ENCODE measurements at regions not wholly inside any gene's neighbourhood (a gene's known extent, or its start where the extent isn't known, plus 50 kb on each side); places are given as distances from the start of the nearest gene placed in this dataset.
"Not testable (repeated sequence)": the region's sequence is repeated elsewhere in the genome, so short reads cannot be mapped to it uniquely, and the experiment has no call there.

GRCh38 chr4:89493367-89493766 lies 185.8 kb upstream of the GPRIN3 start:
- Mint-ChIP-seq H3K4me3 (no peak overlapping the region), H3K27me3 (no peaks in the 10 kb centered on the region), H3K36me3 (ENCODE audit: low read depth) (no peaks in the 10 kb centered on the region), H3K27ac (no peak overlapping the region), H3K4me1 (no peaks in the 10 kb centered on the region)
- ATAC-seq (no peak), DNase-seq (no peak)
- H3K9me3 ChIP-seq (ENCODE audit: control insufficient read depth, low read length, poor library complexity, severe bottlenecking) = no peaks in the 10 kb centered on the region

DNA sequence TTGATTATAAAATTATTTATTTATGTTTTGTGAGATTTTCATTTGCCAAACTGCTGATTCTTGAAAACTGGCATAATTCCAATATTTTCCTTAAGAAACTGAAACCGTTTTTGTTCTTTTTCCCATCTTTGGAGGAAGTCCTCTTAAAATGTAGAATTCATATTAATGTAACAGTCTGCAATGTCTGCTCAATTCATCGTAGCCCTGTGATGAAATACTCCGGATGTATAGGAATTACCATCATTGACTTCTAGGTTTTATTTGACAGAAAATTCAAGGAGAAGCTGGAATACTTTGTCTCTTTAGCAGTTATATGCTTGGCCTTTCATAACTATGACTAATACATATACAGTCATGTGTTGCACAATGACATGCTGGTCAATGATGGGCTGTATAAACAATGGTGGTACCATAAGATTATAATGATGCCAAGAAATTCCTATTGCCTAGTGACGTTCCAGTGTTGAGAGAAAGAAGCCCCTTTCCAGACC lies 185.0 kb upstream of the GPRIN3 start:
- no peak for ATAC-seq
- no peaks in the 10 kb centered on the region for H3K9me3 ChIP-seq (ENCODE audit: control insufficient read depth, low read length, poor library complexity, severe bottlenecking)
- Mint-ChIP-seq H3K27me3 (no peaks in the 10 kb centered on the region), H3K27ac (no peak overlapping the region), H3K4me1 (no peaks in the 10 kb centered on the region), H3K4me3 (no peak overlapping the region), H3K36me3 (ENCODE audit: low read depth) (no peaks in the 10 kb centered on the region)
- no peak for DNase-seq

DNA sequence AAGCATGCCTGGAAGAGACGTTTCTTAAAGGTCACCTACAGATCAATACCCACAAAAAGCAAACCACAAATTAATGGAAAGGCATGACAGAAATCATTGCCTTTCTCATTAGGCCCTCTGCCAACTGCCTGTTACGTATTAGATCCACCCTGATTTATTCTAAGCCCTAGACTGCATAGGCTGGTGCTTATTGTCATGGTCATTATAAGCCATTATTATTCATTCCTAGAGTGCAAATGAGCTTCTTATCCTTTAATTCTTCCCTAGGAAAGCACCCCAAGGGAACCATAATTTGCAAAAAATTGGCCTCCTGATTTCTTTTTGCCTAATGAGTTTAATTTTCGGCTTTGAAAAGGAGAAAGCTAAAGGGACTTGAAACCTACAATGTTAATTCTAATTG lies 184.2 kb upstream of the GPRIN3 start:
- no peaks in the 10 kb centered on the region for H3K36me3 Mint-ChIP-seq (ENCODE audit: low read depth)
- no peaks in the 10 kb centered on the region for H3K4me1 Mint-ChIP-seq
- no peaks in the 10 kb centered on the region for H3K27me3 Mint-ChIP-seq
- no peaks in the 10 kb centered on the region for H3K9me3 ChIP-seq (ENCODE audit: control insufficient read depth, low read length, poor library complexity, severe bottlenecking)
- ATAC-seq (no peak), DNase-seq (no peak)
- no peak overlapping the region for H3K4me3 Mint-ChIP-seq
- no peak overlapping the region for H3K27ac Mint-ChIP-seq

DNA sequence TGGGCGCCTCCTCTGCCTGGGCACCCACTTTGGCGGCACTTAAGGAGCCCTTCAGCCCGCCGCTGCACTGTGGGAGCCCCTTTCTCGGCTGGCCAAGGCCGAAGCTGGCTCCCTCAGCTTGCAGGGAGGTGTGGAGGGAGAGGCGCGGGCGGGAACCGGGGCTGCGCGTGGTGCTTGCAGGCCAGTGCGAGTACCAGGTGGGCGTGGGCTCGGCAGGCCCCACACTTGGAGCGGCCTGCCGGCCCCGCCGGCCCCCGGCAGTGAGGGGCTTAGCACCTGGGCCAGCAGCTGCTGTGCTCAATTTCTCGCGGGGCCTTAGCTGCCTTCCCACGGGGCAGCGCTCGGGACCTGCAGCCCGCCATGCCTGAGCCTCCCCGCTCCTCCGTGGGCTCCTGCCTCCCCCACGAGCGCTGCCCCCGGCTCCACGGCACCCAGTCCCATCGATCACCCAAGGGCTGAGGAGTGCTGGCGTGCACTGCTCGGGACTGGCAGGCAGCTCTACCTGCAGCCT lies 182.4 kb upstream of the GPRIN3 start:
- H3K27ac Mint-ChIP-seq; H3K4me1 Mint-ChIP-seq; DNase-seq; H3K9me3 ChIP-seq (ENCODE audit: control insufficient read depth, low read length, poor library complexity, severe bottlenecking); H3K36me3 Mint-ChIP-seq (ENCODE audit: low read depth); ATAC-seq; H3K27me3 Mint-ChIP-seq; H3K4me3 Mint-ChIP-seq: not testable (repeated sequence)

DNA sequence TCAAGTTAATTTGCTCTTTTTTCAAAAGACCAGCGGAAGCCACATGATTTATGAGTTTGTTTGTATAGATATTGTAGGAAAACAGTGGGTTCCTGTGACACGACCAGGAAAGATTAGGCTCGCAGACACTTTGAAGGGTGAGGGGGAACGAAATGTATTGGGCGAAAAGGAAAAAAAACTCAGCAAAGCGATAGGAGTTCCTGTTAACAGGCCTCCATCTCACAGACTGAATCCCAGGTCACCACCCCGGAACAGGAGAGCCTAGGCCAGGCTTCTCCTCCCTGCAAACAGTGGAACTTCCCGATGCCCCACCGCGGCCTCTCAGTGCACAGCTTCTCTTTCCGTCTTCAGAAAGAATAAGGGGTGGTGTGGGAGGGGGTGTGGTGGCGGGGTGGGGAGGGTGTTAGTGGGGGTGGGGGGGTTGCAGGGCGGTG lies 181.8 kb upstream of the GPRIN3 start:
- no peaks in the 10 kb centered on the region for H3K27me3 Mint-ChIP-seq
- no peak overlapping the region for H3K27ac Mint-ChIP-seq
- ATAC-seq = no peak
- H3K36me3 Mint-ChIP-seq (ENCODE audit: low read depth) = no peaks in the 10 kb centered on the region
- no peak overlapping the region for H3K4me3 Mint-ChIP-seq
- H3K9me3 ChIP-seq (ENCODE audit: control insufficient read depth, low read length, poor library complexity, severe bottlenecking) = no peaks in the 10 kb centered on the region
- no peaks in the 10 kb centered on the region for H3K4me1 Mint-ChIP-seq
- no peak for DNase-seq

DNA sequence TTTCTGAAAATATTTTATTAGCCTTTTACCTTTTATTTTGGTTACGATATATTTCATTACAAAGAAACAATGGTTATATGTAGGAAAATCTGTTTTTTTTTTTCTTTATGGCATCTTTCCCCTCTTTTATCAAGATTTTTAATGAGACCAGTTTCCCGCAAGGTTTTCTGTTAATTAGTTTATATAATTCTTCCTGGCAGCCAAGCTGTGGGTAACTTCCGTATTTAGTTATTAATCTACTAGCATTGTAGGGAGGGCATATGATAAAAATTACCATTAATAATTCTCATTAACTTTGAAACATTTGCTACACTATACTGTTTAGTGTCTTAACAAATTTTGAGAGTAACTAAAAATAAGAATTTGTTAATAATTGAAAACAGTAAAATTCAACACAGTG lies 181.1 kb upstream of the GPRIN3 start:
- Mint-ChIP-seq H3K4me1 (no peaks in the 10 kb centered on the region), H3K27me3 (no peaks in the 10 kb centered on the region), H3K27ac (no peak overlapping the region), H3K36me3 (ENCODE audit: low read depth) (no peaks in the 10 kb centered on the region), H3K4me3 (no peak overlapping the region)
- H3K9me3 ChIP-seq (ENCODE audit: control insufficient read depth, low read length, poor library complexity, severe bottlenecking) = no peaks in the 10 kb centered on the region
- DNase-seq = no peak
- ATAC-seq = no peak

DNA sequence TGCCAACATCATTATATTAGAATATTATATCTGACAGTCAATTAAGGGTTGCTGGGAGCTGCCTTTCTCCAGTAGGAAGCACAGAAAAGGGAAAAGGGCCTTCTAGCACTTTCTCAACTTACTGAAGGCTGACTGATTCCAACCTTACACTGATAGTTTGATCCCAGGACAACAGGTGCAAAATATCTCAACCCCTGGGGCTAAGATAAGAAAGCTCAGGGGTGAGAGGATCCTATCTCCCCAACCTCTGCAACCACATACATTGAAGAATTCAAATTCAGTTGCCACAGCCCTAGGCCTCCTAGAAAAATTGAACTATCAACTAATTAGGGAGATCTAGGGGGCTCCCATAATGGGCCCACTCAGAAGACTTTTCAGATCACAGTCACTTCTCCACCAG lies 179.1 kb upstream of the GPRIN3 start:
- DNase-seq = no peak
- H3K9me3 ChIP-seq (ENCODE audit: control insufficient read depth, low read length, poor library complexity, severe bottlenecking) = no peaks in the 10 kb centered on the region
- H3K4me1 Mint-ChIP-seq = no peaks in the 10 kb centered on the region
- no peaks in the 10 kb centered on the region for H3K36me3 Mint-ChIP-seq (ENCODE audit: low read depth)
- ATAC-seq = no peak
- H3K27me3 Mint-ChIP-seq = no peaks in the 10 kb centered on the region
- no peak overlapping the region for H3K4me3 Mint-ChIP-seq
- no peak overlapping the region for H3K27ac Mint-ChIP-seq

GRCh38 chr4:89486042-89486441 lies 178.4 kb upstream of the GPRIN3 start:
- no peak overlapping the region for H3K4me3 Mint-ChIP-seq
- no peaks in the 10 kb centered on the region for H3K36me3 Mint-ChIP-seq (ENCODE audit: low read depth)
- H3K27ac Mint-ChIP-seq = no peak overlapping the region
- ATAC-seq (no peak), DNase-seq (no peak)
- no peaks in the 10 kb centered on the region for H3K27me3 Mint-ChIP-seq
- no peaks in the 10 kb centered on the region for H3K9me3 ChIP-seq (ENCODE audit: control insufficient read depth, low read length, poor library complexity, severe bottlenecking)
- H3K4me1 Mint-ChIP-seq = no peaks in the 10 kb centered on the region

- H3K27me3 Mint-ChIP-seq = no peaks in the 10 kb centered on the region
Measured at GRCh38 chr4:89483833-89484232, 176.2 kb upstream of the GPRIN3 start.

DNA sequence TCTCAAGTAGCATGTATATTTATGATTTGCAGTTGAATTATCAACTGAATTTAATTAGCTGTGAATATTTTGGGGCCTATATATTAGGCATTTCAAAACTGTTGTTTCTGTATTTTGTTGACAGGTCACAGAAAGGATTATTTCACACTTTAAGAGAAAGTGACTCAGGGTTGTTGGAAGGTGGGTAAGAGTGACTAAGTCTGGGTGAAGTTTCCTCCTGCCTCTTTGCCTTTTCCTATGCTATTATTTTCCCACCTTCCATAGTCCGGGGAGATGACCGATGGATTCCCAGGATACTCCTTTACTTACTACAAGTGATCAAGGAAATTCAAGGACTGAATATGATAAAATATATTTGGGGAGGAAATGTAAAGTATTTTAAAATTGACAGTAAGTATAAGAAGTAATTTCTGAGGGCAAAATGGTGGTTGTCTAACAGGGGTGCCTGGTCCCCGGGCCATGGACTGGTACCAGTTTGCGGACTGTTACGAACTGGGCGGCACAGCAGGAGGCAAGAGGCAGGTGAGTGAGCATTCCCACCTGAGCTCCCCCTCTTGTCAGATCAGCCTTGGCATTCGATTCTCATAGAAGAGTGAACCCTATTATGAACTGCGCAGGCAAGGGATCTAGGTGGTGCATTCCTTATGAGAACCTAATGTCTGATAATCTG lies 175.5 kb upstream of the GPRIN3 start:
- H3K9me3 ChIP-seq (ENCODE audit: control insufficient read depth, low read length, poor library complexity, severe bottlenecking) = no peaks in the 10 kb centered on the region
- DNase-seq (no peak), ATAC-seq (no peak)
- H3K4me3 Mint-ChIP-seq = no peak overlapping the region
- H3K36me3 Mint-ChIP-seq (ENCODE audit: low read depth) = no peaks in the 10 kb centered on the region
- no peaks in the 10 kb centered on the region for H3K4me1 Mint-ChIP-seq
- no peak overlapping the region for H3K27ac Mint-ChIP-seq
- no peaks in the 10 kb centered on the region for H3K27me3 Mint-ChIP-seq

More at GRCh38 chr4:89483833-89484232, 176.2 kb upstream of the GPRIN3 start:
- no peaks in the 10 kb centered on the region for H3K9me3 ChIP-seq (ENCODE audit: control insufficient read depth, low read length, poor library complexity, severe bottlenecking)
- ATAC-seq (no peak), DNase-seq (no peak)
- H3K4me3 Mint-ChIP-seq = no peak overlapping the region
- no peak overlapping the region for H3K27ac Mint-ChIP-seq
- H3K4me1 Mint-ChIP-seq = no peaks in the 10 kb centered on the region
- no peaks in the 10 kb centered on the region for H3K36me3 Mint-ChIP-seq (ENCODE audit: low read depth)

- no peak overlapping the region for H3K4me3 Mint-ChIP-seq
- H3K27me3 Mint-ChIP-seq = no peaks in the 10 kb centered on the region
- no peak overlapping the region for H3K27ac Mint-ChIP-seq
- no peaks in the 10 kb centered on the region for H3K4me1 Mint-ChIP-seq
- DNase-seq = no peak
- no peaks in the 10 kb centered on the region for H3K36me3 Mint-ChIP-seq (ENCODE audit: low read depth)
- ATAC-seq = no peak
- H3K9me3 ChIP-seq (ENCODE audit: control insufficient read depth, low read length, poor library complexity, severe bottlenecking) = no peaks in the 10 kb centered on the region
Measured at GRCh38 chr4:89482251-89482650, 174.7 kb upstream of the GPRIN3 start.

GRCh38 chr4:89469930-89470375 lies 162.4 kb upstream of the GPRIN3 start:
- no peak for DNase-seq
- peak; percentile 63 for ATAC-seq
- Mint-ChIP-seq H3K27ac (peak overlapping the region; percentile 72), H3K4me3 (peak overlapping the region; percentile 52), H3K27me3 (peaks cover 6% of the 10 kb centered on the region), H3K36me3 (ENCODE audit: low read depth) (no peaks in the 10 kb centered on the region), H3K4me1 (peaks cover 16% of the 10 kb centered on the region)
- no peaks in the 10 kb centered on the region for H3K9me3 ChIP-seq (ENCODE audit: control insufficient read depth, low read length, poor library complexity, severe bottlenecking)

DNA sequence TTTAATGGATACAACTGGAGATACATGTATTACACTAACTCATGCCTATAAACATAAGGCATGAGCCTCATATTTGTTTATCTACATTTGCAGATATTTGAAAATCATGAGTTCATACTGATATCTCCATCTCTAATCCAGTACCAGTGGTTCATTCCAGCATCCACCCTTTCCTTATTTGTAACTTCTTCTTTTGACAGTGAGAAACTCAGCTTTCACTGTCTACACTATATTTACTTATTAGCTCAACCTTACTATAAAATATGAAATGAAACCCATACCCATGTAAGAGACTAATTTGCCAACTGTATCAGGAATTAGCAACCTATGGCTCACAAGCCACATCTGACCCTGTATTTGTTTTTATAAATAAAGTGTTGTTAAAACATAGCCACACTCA lies 161.9 kb upstream of the GPRIN3 start:
- no peaks in the 10 kb centered on the region for H3K9me3 ChIP-seq (ENCODE audit: control insufficient read depth, low read length, poor library complexity, severe bottlenecking)
- DNase-seq (no peak), ATAC-seq (no peak)
- peaks cover 4% of the 10 kb centered on the region for H3K27me3 Mint-ChIP-seq
- H3K36me3 Mint-ChIP-seq (ENCODE audit: low read depth) = no peaks in the 10 kb centered on the region
- H3K27ac Mint-ChIP-seq = peak overlapping the region; percentile 72
- peaks cover 16% of the 10 kb centered on the region for H3K4me1 Mint-ChIP-seq
- H3K4me3 Mint-ChIP-seq = peak overlapping the region; percentile 9

GRCh38 chr4:89468602-89469001 lies 161.0 kb upstream of the GPRIN3 start:
- Mint-ChIP-seq H3K4me3 (no peak overlapping the region), H3K4me1 (peaks cover 16% of the 10 kb centered on the region), H3K36me3 (ENCODE audit: low read depth) (no peaks in the 10 kb centered on the region), H3K27me3 (no peaks in the 10 kb centered on the region), H3K27ac (no peak overlapping the region)
- no peaks in the 10 kb centered on the region for H3K9me3 ChIP-seq (ENCODE audit: control insufficient read depth, low read length, poor library complexity, severe bottlenecking)
- ATAC-seq (no peak), DNase-seq (no peak)

Measured in T-helper 17 cell (primary cell).